ENCODE measurements at regions not wholly inside any gene's neighbourhood (a gene's known extent, or its start where the extent isn't known, plus 50 kb on each side); places are given as distances from the start of the nearest gene placed in this dataset.

- TF ChIP-seq CTCF (IDR thresholded peaks at IDR 0.05; ENCODE audit: poor library complexity): no peak
- no peak for TF ChIP-seq EZH2phosphoT487 (IDR thresholded peaks at IDR 0.05; ENCODE audit: low read depth, severe bottlenecking, unreplicated experiment)
Observed at GRCh38 chr1:24984800-24985522, 54.9 kb upstream of the RUNX3 start.
